ENCODE measurements at regions not wholly inside any gene's neighbourhood (a gene's known extent, or its start where the extent isn't known, plus 50 kb on each side); places are given as distances from the start of the nearest gene placed in this dataset.
"Not testable (repeated sequence)": the region's sequence is repeated elsewhere in the genome, so short reads cannot be mapped to it uniquely, and the experiment has no call there.

- intact Hi-C loops (cut with DNase I): no loop called here
- no peak for ATAC-seq
- no peak for DNase-seq (ENCODE audit: low spot score)
Observed at GRCh38 chr3:159280386-159281191, 478.7 kb downstream of the MFSD1 start.

- intact Hi-C loops (cut with DNase I): no loop called here
- no peak for DNase-seq (ENCODE audit: low spot score)
- no peak for ATAC-seq
Observed at GRCh38 chr3:159293493-159293892, 491.6 kb downstream of the MFSD1 start.

GRCh38 chr3:159301961-159302360, 500.1 kb downstream of the MFSD1 start:
- ATAC-seq (no peak), DNase-seq (ENCODE audit: low spot score) (no peak)
- intact Hi-C loops (cut with DNase I): no loop called here

GRCh38 chr3:159305017-159305416, 503.2 kb downstream of the MFSD1 start:
- DNase-seq (ENCODE audit: low spot score): no peak
- no peak for ATAC-seq
- intact Hi-C loops (cut with DNase I): no loop called here

- intact Hi-C loops (cut with DNase I); DNase-seq (ENCODE audit: low spot score); ATAC-seq: not testable (repeated sequence)
Observed at GRCh38 chr3:159316706-159317105, 514.9 kb downstream of the MFSD1 start.

- intact Hi-C loops (cut with DNase I): no loop called here
- ATAC-seq (no peak), DNase-seq (ENCODE audit: low spot score) (no peak)
Observed at GRCh38 chr3:159319156-159319555, 517.3 kb downstream of the MFSD1 start.

- no peak for ATAC-seq
- intact Hi-C loops (cut with DNase I): no loop called here
- no peak for DNase-seq (ENCODE audit: low spot score)
Observed at GRCh38 chr3:159322322-159322939, 520.6 kb downstream of the MFSD1 start.

GRCh38 chr3:159323848-159324247, 522.0 kb downstream of the MFSD1 start:
- ATAC-seq: no peak
- DNase-seq (ENCODE audit: low spot score): no peak
- intact Hi-C loops (cut with DNase I): no loop called here

GRCh38 chr3:159326998-159327397, 525.1 kb downstream of the MFSD1 start:
- intact Hi-C loops (cut with DNase I): no loop called here
- no peak for DNase-seq (ENCODE audit: low spot score)
- ATAC-seq: no peak

- intact Hi-C loops (cut with DNase I): no loop called here
- ATAC-seq (no peak), DNase-seq (ENCODE audit: low spot score) (no peak)
Observed at GRCh38 chr3:159332535-159333099, 530.8 kb downstream of the MFSD1 start.

GRCh38 chr3:159339131-159339530, 537.3 kb downstream of the MFSD1 start:
- no peak for DNase-seq (ENCODE audit: low spot score)
- no peak for ATAC-seq
- intact Hi-C loops (cut with DNase I): no loop called here

- DNase-seq (ENCODE audit: low spot score) (no peak), ATAC-seq (no peak)
- intact Hi-C loops (cut with DNase I): no loop called here
Observed at GRCh38 chr3:159340877-159341500, 539.1 kb downstream of the MFSD1 start.

GRCh38 chr3:159346271-159346903, 544.5 kb downstream of the MFSD1 start:
- ATAC-seq (no peak), DNase-seq (ENCODE audit: low spot score) (no peak)
- intact Hi-C loops (cut with DNase I): no loop called here

- intact Hi-C loops (cut with DNase I): no loop called here
- no peak for DNase-seq (ENCODE audit: low spot score)
- ATAC-seq: no peak
Observed at GRCh38 chr3:159348431-159348830, 546.6 kb downstream of the MFSD1 start.

- no peak for DNase-seq (ENCODE audit: low spot score)
- intact Hi-C loops (cut with DNase I): no loop called here
- ATAC-seq: no peak
Observed at GRCh38 chr3:159356606-159357005, 554.8 kb downstream of the MFSD1 start.

- DNase-seq (ENCODE audit: low spot score): no peak
- no peak for ATAC-seq
- intact Hi-C loops (cut with DNase I): no loop called here
Observed at GRCh38 chr3:159364511-159364910, 562.7 kb downstream of the MFSD1 start.

- no peak for DNase-seq (ENCODE audit: low spot score)
- no peak for ATAC-seq
- intact Hi-C loops (cut with DNase I): no loop called here
Observed at GRCh38 chr3:159366476-159366875, 564.6 kb downstream of the MFSD1 start.

- no peak for DNase-seq (ENCODE audit: low spot score)
- ATAC-seq: no peak
- intact Hi-C loops (cut with DNase I): no loop called here
Observed at GRCh38 chr3:159371961-159372360, 570.1 kb downstream of the MFSD1 start.

GRCh38 chr3:159378396-159379194, 576.7 kb downstream of the MFSD1 start:
- no peak for DNase-seq (ENCODE audit: low spot score)
- intact Hi-C loops (cut with DNase I): no loop called here
- no peak for ATAC-seq

Data from sciatic nerve (tissue), 2 donors.